HepG2 (cell line): ENCODE measurements at regions not wholly inside any gene's neighbourhood (a gene's known extent, or its start where the extent isn't known, plus 50 kb on each side); places are given as distances from the start of the nearest gene placed in this dataset.

Source experiments
- ATAC-seq: fragments of 200-7000 bp; cut with Tn5 transposase; 3 replicates; pipeline ENCODE4 v1.9.1; 2020; ENCODE audit warnings: mild to moderate bottlenecking, moderate library complexity
- BruUV-seq: library from RNA; stranded (reverse); fragments of 400-500 nt; replicated peaks from 2 replicates; lab custom pipeline; 2021; lab: Mats Ljungman, UMichigan
- CTCF ChIA-PET: fragments of 300-600 bp; formaldehyde crosslinking; extraction: SDS; loops from one replicate; lab custom pipeline; 2021; ENCODE audit warnings: low total read pairs, inconsistent platforms, low intra/inter-chr PET ratio; lab: Yijun Ruan, JAX
- POLR2A ChIA-PET: fragments of 350-600 bp; sonication (Branson Sonifier 250); formaldehyde crosslinking; loops from one replicate; lab custom pipeline; 2020; ENCODE audit warnings: antibody characterized with exemption, inconsistent platforms; lab: Yijun Ruan, JAX
- DNase-seq: peaks from one replicate; pipeline ENCODE4 v3.0.0-alpha.2; 2015; ENCODE audit warnings: low spot score
- FAIRE-seq: peaks from 3 replicates; lab custom pipeline; 2011; peaks lifted over from hg19 to GRCh38; lab: Jason Lieb, UNC
- H2AFZ ChIP-seq: one replicate; pipeline ENCODE4 v1.6.1; 2011; ENCODE audit warnings: low read length, inconsistent platforms
- H3K27ac ChIP-seq: fragments of 300-600 bp; 3 replicates; pipeline ENCODE4 v1.8.0; 2011; ENCODE audit warnings: mixed run types, mild to moderate bottlenecking, mixed read lengths, low read length, inconsistent platforms; ENCODE audit not compliant: insufficient read depth; ENCODE audit errors: extremely low read length
- H3K27me3 ChIP-seq, 2 experiments: fragments of 200-600 bp in 1 of 2; 2 replicates in 1 of 2; 3 replicates in 1 of 2; pipeline versions ENCODE4 v1.6.0 to v1.8.0; 2011; ENCODE audit warnings: low read length in 2 of 2, mild to moderate bottlenecking in 2 of 2, moderate library complexity in 2 of 2, inconsistent platforms in 1 of 2; ENCODE audit not compliant: insufficient read depth in 2 of 2, control insufficient read depth in 1 of 2
- H3K36me3 ChIP-seq, 2 experiments: fragments of 200-600 bp in 1 of 2; replicated peaks in 1 of 2; 2 replicates in 1 of 2; 3 replicates in 1 of 2; pipeline versions ENCODE4 v1.5.1 to v1.8.0; 2011; ENCODE audit warnings: low read length in 2 of 2, inconsistent platforms in 1 of 2; ENCODE audit not compliant: insufficient read depth in 2 of 2, control insufficient read depth in 1 of 2
- H3K4me1 ChIP-seq: 2 replicates; pipeline ENCODE4 v1.5.1; 2012; ENCODE audit warnings: low read length, inconsistent platforms; ENCODE audit not compliant: insufficient read depth
- H3K4me2 ChIP-seq: 2 replicates; pipeline ENCODE4 v1.6.0; 2011; ENCODE audit warnings: low read depth, low read length, inconsistent platforms
- H3K4me3 ChIP-seq, 3 experiments: fragments of 200-600 bp in 1 of 3; sonication (generic), shearing (Covaris generic) in 1 of 3; replicated peaks in 1 of 3; 2 replicates each; pipeline ENCODE4 v1.5.1; 2011 to 2016; ENCODE audit warnings: low read length in 3 of 3, inconsistent platforms in 2 of 3, low read depth in 2 of 3, mild to moderate bottlenecking in 2 of 3, control low read depth in 1 of 3, mixed read lengths in 1 of 3; ENCODE audit not compliant: insufficient read depth in 1 of 3
- H3K79me2 ChIP-seq: one replicate; pipeline ENCODE4 v1.6.1; 2011; ENCODE audit warnings: low read length, inconsistent platforms; ENCODE audit not compliant: insufficient read depth
- H3K9ac ChIP-seq: 2 replicates; pipeline ENCODE4 v1.6.0; 2011; ENCODE audit warnings: mild to moderate bottlenecking, low read depth, low read length, inconsistent platforms; ENCODE audit not compliant: insufficient read depth
- H3K9me3 ChIP-seq: 2 replicates; pipeline ENCODE4 v1.5.1; 2012; ENCODE audit warnings: mild to moderate bottlenecking, low read length
- H4K20me1 ChIP-seq: 2 replicates; pipeline ENCODE4 v1.6.0; 2011; ENCODE audit warnings: inconsistent platforms, mild to moderate bottlenecking, low read length, moderate library complexity; ENCODE audit not compliant: insufficient read depth
- GABPB1 ChIP-seq: IDR thresholded peaks from 2 replicates; pipeline ENCODE4 v1.6.1; 2016; ENCODE audit warnings: mild to moderate bottlenecking, missing genetic modification reagents, moderate library complexity, missing compliant biosample characterization
- KLF11 ChIP-seq: IDR thresholded peaks from 2 replicates; pipeline ENCODE4 v1.6.1; 2016; ENCODE audit warnings: missing compliant biosample characterization
- LCORL ChIP-seq, 2 experiments: fragments of 450-650 bp in 1 of 2; sonication (generic) in 1 of 2; formaldehyde crosslinking in 1 of 2; IDR thresholded peaks; 2 replicates each; pipeline versions ENCODE4 v1.5.0 to v1.6.1; 2017 to 2020; ENCODE audit warnings: antibody characterized with exemption in 1 of 2, missing genetic modification reagents in 1 of 2
- NCOA2 ChIP-seq: sonication (generic); formaldehyde crosslinking; IDR thresholded peaks from 2 replicates; pipeline ENCODE4 v1.8.0; 2022; ENCODE audit warnings: inconsistent platforms
- SIN3B ChIP-seq: fragments of 150-350 bp; IDR thresholded peaks from 2 replicates; pipeline ENCODE4 v1.6.1; 2014; ENCODE audit warnings: low read length
- ZBTB20 ChIP-seq: sonication (generic); formaldehyde crosslinking; IDR thresholded peaks from 2 replicates; pipeline ENCODE4 v1.8.1; 2023; ENCODE audit warnings: missing genetic modification reagents, low read depth, mild to moderate bottlenecking, borderline replicate concordance
- ZNF138 ChIP-seq: sonication (generic); formaldehyde crosslinking; IDR thresholded peaks from 2 replicates; pipeline ENCODE4 v1.5.0; 2020; ENCODE audit warnings: mild to moderate bottlenecking, low read depth, missing genetic modification reagents
- ZNF180 ChIP-seq: sonication (generic); formaldehyde crosslinking; IDR thresholded peaks from 2 replicates; pipeline ENCODE4 v1.4.0; 2020; ENCODE audit warnings: low read depth, missing genetic modification reagents, borderline replicate concordance
- WGBS: methylation state at CpG from one replicate; pipeline ENCODE4 v1.1.6; 2017; ENCODE audit warnings: low lambda C conversion rate; 5-methylcytosine and 5-hydroxymethylcytosine counted together
- in situ Hi-C: cut with HindIII; loops from 2 replicates; pipeline ENCODE4 v1.10.0; 2017; ENCODE audit warnings: low pct_unique_long_range_greater_than_20kb; ENCODE audit not compliant: extremely low pct_ligation_motif_present
- intact Hi-C: fragments of 100-400 bp; cut with micrococcal nuclease; formaldehyde crosslinking; loops from one replicate; pipeline ENCODE4 v1.10.0; 2022; ENCODE audit not compliant: unreplicated experiment
- TF ChIP-seq, protein P1 (sequence below): sonication (generic); formaldehyde crosslinking; IDR thresholded peaks from 2 replicates; pipeline ENCODE4 v1.4.0; 2020; ENCODE audit warnings: missing genetic modification reagents, mild to moderate bottlenecking, borderline replicate concordance
- TF ChIP-seq, protein P2 (sequence below): sonication (generic); formaldehyde crosslinking; IDR thresholded peaks from 2 replicates; pipeline ENCODE4 v1.4.0; 2020; ENCODE audit warnings: missing genetic modification reagents

DNA sequence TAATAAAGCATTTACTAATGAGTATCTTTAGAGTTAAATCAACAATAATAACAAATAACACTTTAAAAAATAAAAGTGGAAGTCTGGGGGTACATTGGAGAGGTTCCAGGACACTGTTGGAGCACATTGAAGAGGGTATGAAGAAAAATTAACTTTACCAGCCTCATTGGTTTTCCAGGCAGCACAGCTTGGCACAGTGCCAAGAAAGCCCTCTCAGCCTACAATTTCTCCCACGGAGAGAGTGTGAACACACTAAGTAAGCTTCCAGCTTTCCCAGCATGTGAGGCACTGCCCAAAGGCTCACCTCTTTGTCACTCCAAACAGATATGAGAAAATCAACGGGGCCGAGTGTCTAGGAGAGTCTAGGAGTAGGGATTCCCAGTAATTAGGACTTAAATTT, 1912.8 kb upstream of the NUDT12 start:
- TF ChIP-seq, protein P1, sequence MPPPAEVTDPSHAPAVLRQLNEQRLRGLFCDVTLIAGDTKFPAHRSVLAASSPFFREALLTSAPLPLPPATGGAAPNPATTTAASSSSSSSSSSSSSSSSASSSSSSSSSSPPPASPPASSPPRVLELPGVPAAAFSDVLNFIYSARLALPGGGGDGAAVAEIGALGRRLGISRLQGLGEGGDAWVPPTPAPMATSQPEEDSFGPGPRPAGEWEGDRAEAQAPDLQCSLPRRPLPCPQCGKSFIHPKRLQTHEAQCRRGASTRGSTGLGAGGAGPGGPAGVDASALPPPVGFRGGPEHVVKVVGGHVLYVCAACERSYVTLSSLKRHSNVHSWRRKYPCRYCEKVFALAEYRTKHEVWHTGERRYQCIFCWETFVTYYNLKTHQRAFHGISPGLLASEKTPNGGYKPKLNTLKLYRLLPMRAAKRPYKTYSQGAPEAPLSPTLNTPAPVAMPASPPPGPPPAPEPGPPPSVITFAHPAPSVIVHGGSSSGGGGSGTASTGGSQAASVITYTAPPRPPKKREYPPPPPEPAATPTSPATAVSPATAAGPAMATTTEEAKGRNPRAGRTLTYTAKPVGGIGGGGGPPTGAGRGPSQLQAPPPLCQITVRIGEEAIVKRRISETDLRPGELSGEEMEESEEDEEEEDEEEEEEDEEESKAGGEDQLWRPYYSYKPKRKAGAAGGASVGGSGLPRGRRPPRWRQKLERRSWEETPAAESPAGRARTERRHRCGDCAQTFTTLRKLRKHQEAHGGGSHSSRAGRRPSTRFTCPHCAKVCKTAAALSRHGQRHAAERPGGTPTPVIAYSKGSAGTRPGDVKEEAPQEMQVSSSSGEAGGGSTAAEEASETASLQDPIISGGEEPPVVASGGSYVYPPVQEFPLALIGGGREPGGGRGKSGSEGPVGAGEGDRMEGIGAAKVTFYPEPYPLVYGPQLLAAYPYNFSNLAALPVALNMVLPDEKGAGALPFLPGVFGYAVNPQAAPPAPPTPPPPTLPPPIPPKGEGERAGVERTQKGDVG (CRISPR knock-in tag): no peak
- peak; percentile 92 for TF ChIP-seq LCORL (IDR thresholded peaks at IDR 0.05)
- TF ChIP-seq LCORL (CRISPR knock-in tag; IDR thresholded peaks at IDR 0.05): no peak
- intact Hi-C loops: no loop called here

DNA sequence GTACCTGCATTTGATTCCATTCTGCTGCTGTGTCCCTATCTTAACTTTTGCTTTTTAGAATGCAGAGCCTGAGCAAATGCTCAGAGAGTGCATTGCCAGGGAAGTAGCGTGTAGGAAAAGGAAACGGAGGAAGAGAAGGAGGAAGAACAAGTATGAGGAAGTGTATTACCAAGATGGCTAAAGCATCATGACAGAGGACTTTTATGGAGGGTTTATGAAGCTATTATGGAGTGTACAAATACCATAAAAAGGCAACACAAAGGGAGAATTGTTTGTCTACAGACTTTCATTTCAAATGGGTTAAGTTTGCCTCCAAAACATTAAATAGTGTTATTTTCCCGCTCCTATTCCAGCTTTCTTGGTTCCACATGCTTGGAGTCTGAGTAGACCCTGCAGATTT, 1899.8 kb upstream of the NUDT12 start:
- Histone ChIP-seq H2AFZ (no peak overlapping the region), H4K20me1 (no peaks in the 10 kb centered on the region), H3K36me3 (no peaks in the 10 kb centered on the region), H3K79me2 (no peaks in the 10 kb centered on the region), H3K9ac (no peak overlapping the region), H3K4me1 (no peaks in the 10 kb centered on the region), H3K27ac (no peak overlapping the region), H3K4me3 (no peak overlapping the region), H3K4me2 (no peak overlapping the region), H3K27me3 (no peaks in the 10 kb centered on the region), H3K9me3 (peaks cover 38% of the 10 kb centered on the region)
- WGBS: 2% methylated on average over 3 of the region's 3 CpGs
- in situ Hi-C loops (no loop called here), intact Hi-C loops (no loop called here)
- no TSS peak for BruUV-seq
- CTCF ChIA-PET: no interaction called here
- ATAC-seq: no peak
- POLR2A ChIA-PET: no interaction called here
- FAIRE-seq: no peak
- no peak for DNase-seq
- TF ChIP-seq GABPB1 (no peak), ZNF138 (CRISPR knock-in tag) (no peak), ZNF180 (CRISPR knock-in tag) (no peak), NCOA2 (CRISPR knock-in tag) (no peak), SIN3B (no peak), KLF11 (CRISPR knock-in tag) (no peak), ZBTB20 (CRISPR knock-in tag) (no peak)
- TF ChIP-seq, protein P2, sequence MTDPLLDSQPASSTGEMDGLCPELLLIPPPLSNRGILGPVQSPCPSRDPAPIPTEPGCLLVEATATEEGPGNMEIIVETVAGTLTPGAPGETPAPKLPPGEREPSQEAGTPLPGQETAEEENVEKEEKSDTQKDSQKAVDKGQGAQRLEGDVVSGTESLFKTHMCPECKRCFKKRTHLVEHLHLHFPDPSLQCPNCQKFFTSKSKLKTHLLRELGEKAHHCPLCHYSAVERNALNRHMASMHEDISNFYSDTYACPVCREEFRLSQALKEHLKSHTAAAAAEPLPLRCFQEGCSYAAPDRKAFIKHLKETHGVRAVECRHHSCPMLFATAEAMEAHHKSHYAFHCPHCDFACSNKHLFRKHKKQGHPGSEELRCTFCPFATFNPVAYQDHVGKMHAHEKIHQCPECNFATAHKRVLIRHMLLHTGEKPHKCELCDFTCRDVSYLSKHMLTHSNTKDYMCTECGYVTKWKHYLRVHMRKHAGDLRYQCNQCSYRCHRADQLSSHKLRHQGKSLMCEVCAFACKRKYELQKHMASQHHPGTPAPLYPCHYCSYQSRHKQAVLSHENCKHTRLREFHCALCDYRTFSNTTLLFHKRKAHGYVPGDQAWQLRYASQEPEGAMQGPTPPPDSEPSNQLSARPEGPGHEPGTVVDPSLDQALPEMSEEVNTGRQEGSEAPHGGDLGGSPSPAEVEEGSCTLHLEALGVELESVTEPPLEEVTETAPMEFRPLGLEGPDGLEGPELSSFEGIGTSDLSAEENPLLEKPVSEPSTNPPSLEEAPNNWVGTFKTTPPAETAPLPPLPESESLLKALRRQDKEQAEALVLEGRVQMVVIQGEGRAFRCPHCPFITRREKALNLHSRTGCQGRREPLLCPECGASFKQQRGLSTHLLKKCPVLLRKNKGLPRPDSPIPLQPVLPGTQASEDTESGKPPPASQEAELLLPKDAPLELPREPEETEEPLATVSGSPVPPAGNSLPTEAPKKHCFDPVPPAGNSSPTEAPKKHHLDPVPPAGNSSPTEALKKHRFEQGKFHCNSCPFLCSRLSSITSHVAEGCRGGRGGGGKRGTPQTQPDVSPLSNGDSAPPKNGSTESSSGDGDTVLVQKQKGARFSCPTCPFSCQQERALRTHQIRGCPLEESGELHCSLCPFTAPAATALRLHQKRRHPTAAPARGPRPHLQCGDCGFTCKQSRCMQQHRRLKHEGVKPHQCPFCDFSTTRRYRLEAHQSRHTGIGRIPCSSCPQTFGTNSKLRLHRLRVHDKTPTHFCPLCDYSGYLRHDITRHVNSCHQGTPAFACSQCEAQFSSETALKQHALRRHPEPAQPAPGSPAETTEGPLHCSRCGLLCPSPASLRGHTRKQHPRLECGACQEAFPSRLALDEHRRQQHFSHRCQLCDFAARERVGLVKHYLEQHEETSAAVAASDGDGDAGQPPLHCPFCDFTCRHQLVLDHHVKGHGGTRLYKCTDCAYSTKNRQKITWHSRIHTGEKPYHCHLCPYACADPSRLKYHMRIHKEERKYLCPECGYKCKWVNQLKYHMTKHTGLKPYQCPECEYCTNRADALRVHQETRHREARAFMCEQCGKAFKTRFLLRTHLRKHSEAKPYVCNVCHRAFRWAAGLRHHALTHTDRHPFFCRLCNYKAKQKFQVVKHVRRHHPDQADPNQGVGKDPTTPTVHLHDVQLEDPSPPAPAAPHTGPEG (CRISPR knock-in tag): no peak

More for the DNA sequence above, 1912.8 kb upstream of the NUDT12 start:
- CTCF ChIA-PET: no interaction called here
- BruUV-seq: no TSS peak
- no peak overlapping the region for H3K9ac ChIP-seq
- WGBS: 8% methylated on average over 2 of the region's 3 CpGs
- POLR2A ChIA-PET: no interaction called here
- no peaks in the 10 kb centered on the region for H3K79me2 ChIP-seq
- H3K4me2 ChIP-seq: no peak overlapping the region
- DNase-seq: no peak
- FAIRE-seq: no peak
- in situ Hi-C loops: no loop called here
- H3K27ac ChIP-seq: no peak overlapping the region
- ATAC-seq: no peak
- no peaks in the 10 kb centered on the region for H3K36me3 ChIP-seq
- no peak overlapping the region for H3K4me3 ChIP-seq
- H2AFZ ChIP-seq: no peak overlapping the region
- no peaks in the 10 kb centered on the region for H3K4me1 ChIP-seq
- H3K27me3 ChIP-seq: no peaks in the 10 kb centered on the region
- no peaks in the 10 kb centered on the region for H3K9me3 ChIP-seq
- H4K20me1 ChIP-seq: no peaks in the 10 kb centered on the region
